GM13977 (cell line): ENCODE measurements at regions not wholly inside any gene's neighbourhood (a gene's known extent, or its start where the extent isn't known, plus 50 kb on each side); places are given as distances from the start of the nearest gene placed in this dataset.

ENCODE experiments used
- DNase-seq: peaks from one replicate; pipeline ENCODE4 v3.0.0; 2012; ENCODE audit warnings: low spot score
- in situ Hi-C: fragments of 300-500 bp; cut with MboI; formaldehyde crosslinking; loops from one replicate; pipeline ENCODE4 v1.12.0; 2022; ENCODE audit warnings: low sequenced_read_pairs, low pct_unique_long_range_greater_than_20kb, mixed read lengths, inconsistent platforms; ENCODE audit not compliant: unreplicated experiment
- TF ChIP-seq, protein P1 (sequence below): IDR thresholded peaks from 2 replicates; pipeline ENCODE4 v1.5.1; 2012; ENCODE audit warnings: mild to moderate bottlenecking, control low read depth; ENCODE audit not compliant: insufficient read depth; ENCODE audit errors: extremely low read depth, missing control alignments

DNA sequence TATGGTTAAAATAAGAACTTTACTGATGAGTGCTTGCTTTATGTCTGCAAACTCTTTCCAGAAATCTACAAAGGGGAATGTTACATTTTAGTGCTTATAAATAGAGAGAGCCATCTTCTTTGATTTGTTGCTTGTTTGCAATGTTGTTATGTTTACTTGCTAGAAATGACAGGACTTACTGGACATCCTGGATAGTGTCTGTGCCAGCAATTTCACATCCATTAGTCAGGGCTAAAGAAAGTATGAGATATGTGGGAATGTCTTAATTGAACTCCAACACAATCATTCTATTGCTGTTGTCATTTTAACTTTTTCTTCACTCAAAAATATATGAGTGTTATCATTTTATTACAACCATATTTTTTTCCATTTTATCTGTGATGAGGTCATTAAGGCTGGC is 453.2 kb downstream of the TNS3 start:
- no peak for DNase-seq
- in situ Hi-C loops, result no loop called here
- TF ChIP-seq, protein P1, sequence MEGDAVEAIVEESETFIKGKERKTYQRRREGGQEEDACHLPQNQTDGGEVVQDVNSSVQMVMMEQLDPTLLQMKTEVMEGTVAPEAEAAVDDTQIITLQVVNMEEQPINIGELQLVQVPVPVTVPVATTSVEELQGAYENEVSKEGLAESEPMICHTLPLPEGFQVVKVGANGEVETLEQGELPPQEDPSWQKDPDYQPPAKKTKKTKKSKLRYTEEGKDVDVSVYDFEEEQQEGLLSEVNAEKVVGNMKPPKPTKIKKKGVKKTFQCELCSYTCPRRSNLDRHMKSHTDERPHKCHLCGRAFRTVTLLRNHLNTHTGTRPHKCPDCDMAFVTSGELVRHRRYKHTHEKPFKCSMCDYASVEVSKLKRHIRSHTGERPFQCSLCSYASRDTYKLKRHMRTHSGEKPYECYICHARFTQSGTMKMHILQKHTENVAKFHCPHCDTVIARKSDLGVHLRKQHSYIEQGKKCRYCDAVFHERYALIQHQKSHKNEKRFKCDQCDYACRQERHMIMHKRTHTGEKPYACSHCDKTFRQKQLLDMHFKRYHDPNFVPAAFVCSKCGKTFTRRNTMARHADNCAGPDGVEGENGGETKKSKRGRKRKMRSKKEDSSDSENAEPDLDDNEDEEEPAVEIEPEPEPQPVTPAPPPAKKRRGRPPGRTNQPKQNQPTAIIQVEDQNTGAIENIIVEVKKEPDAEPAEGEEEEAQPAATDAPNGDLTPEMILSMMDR, result no peak

DNA sequence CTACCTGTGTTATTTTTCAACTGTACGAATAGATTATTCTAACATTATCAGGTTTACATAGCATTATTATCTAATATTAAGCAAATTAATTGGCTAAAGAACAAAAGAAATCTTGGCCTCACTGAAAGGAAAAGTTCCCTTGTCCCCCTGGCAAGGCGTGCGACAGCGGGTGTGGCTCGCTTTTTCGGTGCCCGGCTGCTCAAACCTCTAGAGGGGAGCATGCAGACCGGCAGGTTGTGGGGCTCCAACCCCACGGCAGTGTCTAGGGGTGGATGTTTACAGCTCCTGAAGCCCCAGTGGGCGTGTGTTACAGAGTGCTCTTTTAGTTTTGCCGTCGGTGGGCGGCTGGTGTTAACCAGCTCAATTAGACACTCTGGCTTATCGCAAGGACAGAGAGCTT is 456.4 kb downstream of the TNS3 start:
- in situ Hi-C loops, result no loop called here
- DNase-seq, result no peak
- TF ChIP-seq, protein P1, result no peak

DNA sequence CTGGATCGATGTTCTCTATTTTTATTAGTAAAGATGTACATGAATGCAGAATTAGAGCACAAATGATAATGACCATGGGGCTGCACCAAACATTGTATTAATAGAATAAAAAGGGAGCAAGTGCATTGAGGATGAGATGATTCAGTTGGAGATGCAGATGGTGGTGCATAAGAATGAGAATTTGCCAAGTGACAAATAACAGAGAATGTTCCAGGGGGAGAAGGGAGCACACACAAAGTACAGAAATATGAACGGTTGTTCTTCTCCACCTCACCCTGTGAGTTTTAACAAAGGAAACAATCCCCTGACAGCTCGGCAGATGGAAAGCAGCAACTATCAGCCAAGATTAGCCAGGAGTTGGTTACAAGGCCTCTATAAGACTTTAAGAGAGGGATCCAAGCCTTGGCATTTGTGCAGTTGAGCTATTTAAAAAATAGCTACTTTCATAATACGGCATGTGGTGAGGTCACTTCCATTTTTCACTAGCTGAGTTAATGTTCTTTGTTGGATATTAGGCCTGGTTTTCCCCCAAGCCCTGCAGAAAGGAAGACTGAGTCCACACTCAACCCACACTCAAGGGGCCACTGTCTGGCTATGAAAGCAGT is 462.5 kb downstream of the TNS3 start:
- TF ChIP-seq, protein P1, result no peak
- peak; percentile 31 for DNase-seq
- in situ Hi-C loops, result no loop called here

DNA sequence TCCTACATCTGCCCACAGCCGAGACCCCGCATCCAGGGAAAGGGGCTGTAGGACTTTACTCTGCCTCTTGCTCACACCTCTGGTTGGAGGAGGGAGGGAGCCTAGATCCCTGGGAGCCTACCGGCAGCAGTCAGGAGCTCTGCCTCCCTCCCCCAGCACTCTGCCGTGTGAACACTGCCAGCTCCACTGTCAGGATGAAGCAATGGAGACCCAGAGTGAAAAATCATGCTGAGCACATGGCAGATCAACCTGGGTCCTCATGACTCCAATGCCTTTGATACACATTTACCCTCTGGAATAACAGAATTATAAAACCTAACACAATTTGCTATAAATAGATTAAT is 477.7 kb downstream of the TNS3 start:
- TF ChIP-seq, protein P1, result no peak
- DNase-seq, result no peak
- in situ Hi-C loops, result no loop called here

DNA sequence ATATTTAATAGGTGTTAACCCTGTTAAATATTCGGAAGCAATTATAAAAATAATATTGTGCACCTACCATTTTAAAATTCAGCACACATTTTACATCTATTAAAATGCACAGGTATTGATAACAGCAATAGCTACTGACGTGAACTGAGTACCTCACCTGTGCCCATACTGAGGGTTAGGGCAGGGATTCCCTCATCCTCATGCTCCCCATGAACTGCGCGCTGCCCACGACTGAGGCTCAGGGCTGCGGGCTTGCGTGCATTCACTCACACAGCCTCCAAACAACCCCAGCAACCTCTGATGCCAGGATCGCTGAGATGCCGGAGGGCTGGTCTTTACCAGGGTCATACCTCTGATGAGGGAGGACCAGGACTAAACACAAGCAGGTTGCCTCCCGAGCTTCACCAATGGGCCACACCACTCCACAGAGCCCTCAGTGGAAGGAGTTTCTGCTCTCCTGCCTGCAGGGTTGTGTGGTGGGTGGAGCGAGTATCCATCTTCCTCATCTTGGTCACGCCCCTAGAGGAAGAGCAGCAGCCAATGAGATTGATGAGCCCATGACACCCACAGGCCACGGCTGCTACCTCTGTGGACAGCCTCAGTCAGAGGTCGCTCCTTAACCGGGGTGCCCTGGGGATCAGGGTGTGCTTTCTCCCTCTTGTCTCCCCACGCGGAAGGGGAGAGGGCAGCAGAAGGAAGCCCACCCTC is 478.3 kb downstream of the TNS3 start:
- in situ Hi-C loops, result no loop called here
- TF ChIP-seq, protein P1, result no peak
- no peak for DNase-seq

DNA sequence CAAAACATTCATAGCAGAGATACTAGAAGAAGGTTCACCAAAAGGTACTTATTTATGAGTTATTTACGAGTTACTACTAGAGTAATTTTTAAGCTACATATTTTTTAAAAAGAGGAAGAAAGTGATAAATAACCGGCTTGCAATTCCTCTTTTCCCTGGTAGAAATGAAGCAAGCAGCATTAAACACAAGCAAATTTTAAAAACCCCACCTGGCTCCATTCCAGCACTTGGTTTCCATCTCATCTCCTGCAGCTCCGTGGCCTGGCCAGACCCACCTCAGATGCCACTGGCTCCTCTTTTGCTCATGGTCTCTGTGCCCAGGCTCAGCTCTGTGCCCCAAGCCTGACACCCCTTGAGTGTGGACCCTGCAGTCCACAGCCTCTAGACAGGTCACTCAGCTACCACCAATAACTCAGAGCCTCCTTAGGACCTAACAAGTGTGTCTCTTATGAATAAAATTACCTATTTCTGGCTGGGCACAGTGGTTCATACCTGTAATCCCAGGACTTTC is 479.5 kb downstream of the TNS3 start:
- TF ChIP-seq, protein P1, result no peak
- no peak for DNase-seq
- in situ Hi-C loops, result no loop called here
